Inferior parietal cortex (tissue), 1 donor: ENCODE measurements at regions not wholly inside any gene's neighbourhood (a gene's known extent, or its start where the extent isn't known, plus 50 kb on each side); places are given as distances from the start of the nearest gene placed in this dataset.

Source experiments
- DNase-seq: peaks from one replicate; pipeline ENCODE4 v3.0.0-alpha.2; 2016; ENCODE audit errors: extremely low spot score

DNA sequence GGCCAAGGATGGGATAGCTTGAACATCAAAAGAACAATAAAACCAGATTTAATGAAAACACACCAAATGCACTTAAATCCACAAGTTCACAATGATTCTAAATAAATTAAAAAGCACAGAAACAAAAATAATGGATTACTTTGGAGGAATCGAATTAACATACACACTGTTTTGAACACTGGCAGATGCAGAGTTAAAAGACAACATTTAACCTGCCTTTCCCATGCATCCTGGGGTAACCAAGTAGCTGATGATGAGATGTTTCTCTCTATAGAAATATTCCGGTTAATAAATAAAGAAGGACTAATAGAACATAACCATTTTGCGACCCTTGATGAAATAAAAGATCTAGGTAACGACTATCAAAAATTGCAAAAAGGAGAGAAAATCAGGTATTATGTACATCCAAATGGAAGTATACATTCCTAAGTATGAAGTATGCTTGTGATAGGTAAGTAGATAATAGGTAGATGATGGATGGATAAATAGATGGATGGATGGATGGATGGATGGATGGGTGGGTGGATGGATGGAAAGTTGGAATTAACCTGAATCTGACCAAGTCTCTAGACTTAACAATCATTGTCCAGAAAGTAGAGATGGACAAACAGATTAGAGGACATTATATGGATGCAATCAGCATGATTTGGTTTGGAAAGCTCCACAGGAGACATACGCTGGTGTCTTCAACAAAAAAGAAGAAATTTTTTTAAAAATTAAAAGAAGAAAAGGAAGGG lies 57.4 kb upstream of the MYCN start:
- no peak for DNase-seq

DNA sequence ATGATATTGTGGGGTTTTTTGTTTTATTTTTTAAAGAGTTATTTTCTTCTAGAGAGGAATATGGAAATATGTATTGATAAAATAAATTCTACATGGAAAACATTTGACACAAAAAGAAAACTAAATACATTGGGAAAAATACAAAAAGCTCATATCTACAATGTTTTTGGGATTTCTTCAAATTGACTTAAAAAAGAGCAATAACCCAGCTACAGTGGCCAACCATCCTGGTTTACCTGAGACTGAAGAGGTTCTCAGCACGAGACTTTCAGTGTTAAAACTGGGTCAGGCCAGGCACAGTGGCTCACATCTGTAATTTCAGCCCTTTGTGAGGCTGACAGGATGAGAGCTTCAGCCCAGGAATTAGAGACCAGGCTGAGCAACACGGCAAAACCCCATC lies 56.7 kb upstream of the MYCN start:
- DNase-seq: no peak

DNA sequence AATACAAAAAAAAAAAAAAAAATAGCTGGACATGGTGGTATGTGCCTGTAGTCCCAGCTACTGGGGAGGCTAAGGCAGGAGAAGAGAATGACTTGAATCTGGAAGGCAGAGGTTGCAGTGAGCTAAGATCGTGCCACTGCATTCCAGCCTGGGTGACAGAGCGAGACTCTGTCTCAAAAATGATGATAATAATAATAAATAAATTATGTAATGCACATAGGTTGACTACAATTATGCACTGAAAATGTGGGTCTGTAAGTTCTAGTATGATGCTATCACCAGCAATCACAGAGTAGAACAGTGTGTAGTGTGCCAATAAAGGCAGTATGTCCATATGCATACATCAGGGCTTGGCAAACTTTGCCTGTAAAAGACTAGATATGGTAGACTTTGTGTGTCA lies 55.6 kb upstream of the MYCN start:
- no peak for DNase-seq

- DNase-seq: no peak
Observed at GRCh38 chr2:15886231-15886630, 54.1 kb upstream of the MYCN start.

DNA sequence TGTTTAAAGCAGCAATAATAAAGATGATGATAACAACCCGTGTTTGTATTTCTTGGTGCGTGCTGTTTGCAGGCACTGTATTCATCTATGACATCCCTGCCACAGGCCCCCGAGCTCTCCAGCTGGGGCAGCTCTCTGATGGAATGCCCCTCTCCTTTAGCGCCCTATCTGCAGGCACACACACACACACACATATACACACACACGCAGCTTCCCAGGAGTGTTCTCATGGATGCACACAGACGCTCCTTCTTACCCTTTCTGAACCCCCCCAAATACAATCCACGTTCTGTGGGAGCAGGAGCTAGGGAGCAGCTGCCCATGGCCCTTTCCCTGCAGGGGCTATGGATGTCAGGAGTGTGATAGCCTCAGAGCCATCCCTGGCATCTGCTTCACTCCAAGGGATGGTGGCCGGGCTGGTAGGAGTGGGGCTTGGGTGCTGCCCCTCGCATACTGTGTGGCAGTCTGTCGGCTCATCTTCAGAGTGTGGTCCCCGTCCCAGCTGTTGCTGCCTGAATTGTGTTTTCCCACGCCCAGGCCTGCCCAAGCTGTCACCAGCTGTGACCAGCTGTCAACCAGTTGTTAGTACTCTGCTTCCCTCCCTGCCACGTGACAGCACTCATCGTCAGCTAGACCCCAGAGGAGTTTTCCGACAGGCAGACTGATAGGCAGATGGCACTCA lies 50.8 kb upstream of the MYCN start:
- DNase-seq: no peak

DNA sequence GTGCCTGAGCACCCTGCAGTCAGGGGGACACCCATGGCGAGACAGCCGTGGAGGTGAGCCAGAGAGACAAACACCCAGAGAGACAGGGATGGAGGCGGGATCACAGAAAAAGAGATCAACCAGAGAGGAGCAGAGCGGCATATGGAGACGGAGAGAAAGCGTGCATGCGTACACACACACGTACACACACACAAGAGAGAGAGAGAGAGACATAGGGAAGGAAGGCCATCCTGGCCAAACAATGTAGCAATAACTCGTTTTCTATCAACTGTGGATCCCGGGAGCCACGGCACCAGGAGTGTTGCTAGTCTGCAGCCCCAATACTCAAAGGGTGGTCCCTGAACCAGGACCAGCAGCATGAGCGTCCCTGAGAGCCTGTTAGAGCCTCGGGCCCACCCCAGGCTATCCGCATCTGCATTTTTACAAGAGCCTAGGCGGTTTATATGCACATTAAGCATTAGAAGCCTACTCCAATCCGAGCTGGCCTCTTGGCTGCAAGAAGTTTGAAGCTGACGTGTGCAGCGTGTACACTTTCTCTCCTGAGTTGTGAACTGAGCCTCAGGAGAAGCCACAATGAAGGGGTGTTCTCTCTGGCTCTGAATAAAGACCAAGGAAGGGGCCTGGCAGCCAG lies 50.1 kb upstream of the MYCN start:
- DNase-seq: no peak
